Stimulated activated naive CD4-positive, alpha-beta T cell (primary cell): ENCODE measurements at regions not wholly inside any gene's neighbourhood (a gene's known extent, or its start where the extent isn't known, plus 50 kb on each side); places are given as distances from the start of the nearest gene placed in this dataset.
"Not testable (repeated sequence)": the region's sequence is repeated elsewhere in the genome, so short reads cannot be mapped to it uniquely, and the experiment has no call there.

ENCODE experiments used
- DNase-seq, 6 experiments: peaks; one replicate each; lab custom pipeline; 2025; lab: John Stamatoyannopoulos, UW

DNA sequence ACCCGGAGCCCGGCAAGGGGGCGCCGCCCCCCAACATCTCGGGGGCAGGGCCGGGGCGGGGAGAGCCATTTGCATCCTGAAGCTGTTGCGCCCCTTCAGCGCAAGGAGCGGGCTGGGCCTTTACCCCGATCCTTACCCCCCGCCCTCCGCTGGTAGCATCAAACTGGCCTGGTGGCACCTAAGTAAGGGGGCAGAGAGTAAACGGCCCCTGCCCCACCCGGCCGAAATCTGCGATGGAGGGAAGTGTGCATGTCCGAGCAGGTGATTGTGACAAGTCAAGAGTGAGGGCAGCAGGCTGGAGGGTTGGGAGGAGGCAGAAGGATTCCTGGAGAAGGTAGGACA, 101.2 kb downstream of the ESM1 start:
- no peak for DNase-seq

DNA sequence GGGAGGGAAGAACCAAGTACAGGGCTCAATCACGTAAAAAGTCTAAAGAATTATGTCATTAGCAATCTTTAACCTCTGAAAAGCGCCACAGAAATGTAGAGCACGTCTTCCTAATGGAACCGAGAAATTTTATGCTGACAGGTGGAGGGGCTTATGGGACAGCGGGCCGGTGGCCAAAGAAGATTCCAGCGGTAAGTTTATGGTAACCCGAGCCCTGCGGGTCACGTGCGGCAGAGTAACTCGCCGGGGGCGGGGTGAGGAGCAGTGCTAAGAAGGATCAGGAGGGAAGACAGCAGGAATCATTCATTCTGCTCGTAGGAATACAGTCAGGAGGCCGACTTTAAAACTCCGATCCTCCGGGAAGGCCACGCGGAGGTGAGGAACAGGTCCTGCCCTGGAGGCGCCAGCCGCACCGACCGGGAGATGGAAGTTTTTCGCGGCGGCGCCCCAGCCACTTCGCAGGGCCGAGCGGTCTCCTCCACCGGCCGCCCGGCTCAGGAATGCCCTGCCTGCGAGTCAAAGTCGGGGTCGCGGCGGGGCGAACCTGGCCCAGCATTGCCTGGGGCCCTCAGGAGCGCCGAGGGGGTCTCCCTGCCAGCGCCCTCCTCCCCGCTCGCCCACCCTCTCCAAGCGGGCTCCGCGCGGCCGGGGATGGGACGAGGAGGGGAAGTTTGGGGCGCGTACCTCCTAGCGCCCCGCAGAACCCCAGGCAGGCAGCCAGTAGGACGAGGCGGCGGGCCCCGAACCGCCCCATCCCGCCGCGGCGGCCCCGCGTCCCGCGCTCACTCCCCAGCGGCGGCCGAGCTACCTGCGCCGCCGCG, 101.8 kb downstream of the ESM1 start:
- DNase-seq, result peak in 2 of 6 experiments; percentile 6 to 9

DNA sequence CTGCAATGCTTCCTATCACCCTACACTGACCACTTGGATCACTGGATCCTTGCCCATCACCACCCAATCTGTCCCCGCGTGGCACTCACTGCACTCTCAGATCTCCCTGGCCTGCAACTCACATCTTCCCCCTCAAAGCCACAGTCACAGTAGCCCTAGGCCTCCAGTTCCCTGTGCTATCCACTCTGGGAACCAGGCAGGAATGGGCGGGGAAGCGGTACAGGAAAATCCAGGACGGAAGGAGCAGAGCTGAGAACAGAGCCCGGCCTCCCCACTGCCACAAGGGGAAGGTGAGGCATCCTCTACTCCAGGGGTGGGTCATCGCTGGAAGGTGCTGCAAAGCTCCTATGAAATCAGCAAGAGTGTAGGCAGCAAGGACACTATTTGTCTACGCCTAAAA, 102.6 kb downstream of the ESM1 start:
- DNase-seq, result no peak

DNA sequence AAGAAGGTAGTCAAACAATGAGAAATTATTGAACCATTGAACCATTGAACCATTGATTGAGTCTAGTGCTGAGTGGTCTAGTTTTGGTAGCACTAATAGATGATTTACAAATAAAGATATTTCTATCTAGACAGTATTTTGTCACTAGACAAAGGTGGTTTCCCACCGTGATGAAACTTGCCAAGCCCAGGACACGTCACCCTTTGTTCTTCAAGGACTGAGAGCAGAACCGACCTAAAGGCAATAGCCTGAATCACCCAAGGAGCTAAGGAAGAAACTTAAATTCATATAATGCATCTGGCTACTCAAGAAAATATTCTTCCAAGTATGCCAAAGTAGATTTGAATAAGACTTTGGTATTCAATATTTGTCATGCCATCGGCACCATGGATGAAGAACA, 103.3 kb downstream of the ESM1 start:
- no peak for DNase-seq

DNA sequence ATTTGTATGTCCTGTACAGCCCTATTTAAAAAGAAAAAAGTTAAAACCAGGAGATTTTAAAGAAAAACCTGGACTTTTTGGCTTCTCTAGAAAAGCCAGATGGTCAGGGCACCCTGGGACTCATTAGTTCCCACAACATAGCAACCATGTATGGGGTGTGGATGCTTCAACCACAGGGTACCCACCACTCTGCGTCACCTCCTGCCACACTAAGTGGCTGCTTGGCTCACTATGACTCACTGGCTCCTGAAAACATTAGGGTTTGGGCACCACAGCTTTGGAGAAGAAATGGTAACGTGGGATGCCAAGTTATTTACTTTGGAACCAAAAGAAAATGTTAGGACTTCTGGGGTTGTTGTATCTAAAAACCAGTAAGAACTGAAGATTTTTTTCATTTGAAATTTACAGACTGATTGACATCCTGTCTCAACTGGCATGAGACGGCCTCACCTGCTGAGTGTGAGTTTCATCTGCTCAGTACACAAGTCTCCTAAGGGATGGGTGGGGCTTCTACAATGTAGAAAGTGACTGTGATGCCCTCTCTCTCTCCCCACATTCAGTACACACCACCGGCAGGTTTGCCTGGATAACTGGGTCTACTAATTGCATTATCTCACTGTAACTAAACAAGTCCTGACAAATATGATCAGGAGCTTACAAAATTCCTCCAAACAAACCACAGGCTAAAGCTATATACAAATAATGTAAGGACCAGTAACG, 103.9 kb downstream of the ESM1 start:
- DNase-seq, result no peak

DNA sequence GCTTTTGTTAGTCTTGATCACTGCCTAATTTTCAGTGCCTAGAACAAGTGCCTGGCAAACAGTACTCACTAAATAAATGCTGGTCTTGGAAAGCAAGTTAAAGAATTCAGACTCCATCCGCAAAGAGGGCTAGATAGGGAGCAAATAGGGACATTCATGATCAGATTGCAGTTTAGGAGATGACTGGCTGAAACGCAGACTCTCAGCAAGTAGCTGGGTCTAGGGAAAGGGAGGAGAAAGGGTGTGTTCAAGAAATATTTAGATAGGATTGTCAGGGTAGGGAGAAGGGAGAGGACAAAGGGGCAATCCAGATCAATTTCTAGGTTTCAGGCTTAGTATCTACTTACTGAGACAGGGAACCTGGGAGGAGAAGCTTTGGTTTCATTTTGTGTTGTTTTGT, 108.4 kb downstream of the ESM1 start:
- DNase-seq, result no peak

DNA sequence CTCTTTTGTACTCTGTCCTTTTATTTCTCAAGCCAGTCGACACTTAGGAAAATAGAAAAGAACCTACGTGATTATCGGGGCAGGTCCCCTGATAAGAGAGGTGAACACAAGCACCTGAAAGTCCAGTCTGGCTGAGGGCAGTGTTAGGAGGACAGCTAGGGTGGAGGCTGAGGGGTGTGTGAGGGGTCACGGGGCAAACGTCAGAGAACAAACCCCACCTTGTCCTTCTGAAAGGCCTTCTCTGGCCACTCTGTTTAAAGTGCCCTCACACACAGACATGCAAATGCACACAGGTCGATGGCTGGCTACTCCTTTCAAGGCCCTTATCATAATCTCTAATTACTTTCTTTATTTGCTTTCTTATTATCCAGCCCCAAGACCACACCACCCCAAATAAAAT, 108.8 kb downstream of the ESM1 start:
- no peak for DNase-seq

DNA sequence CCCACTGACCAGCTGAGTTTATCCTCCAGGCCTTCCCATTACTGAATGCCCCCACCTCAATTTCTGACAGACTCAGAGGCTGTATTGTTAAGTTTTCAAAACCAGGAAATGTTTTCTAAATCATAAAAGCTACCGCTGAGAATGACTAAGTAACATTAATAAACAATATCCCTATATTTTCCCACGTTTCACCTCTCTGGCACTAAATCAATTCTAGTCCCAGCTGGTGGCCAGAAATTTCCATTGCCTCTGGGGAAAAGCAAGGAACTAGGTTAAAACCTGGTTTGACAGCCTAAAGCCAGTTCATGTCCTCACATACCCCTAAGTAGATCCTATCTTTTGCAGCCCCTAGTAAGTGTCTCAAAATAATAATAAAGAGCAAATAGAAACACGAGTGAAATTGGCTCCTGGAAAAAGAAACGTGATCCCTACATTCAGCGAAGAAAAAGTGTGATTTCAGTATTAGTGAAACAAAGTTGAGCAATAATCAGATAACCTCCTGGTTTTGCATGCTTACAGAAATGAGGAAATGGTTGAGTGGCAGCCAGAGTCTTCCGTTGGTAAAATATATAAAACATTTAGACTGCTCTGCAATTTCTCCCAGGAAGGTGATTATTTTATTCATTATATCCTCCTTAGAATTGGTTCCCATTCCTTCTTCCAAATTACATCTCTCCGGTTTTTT, 110.9 kb downstream of the ESM1 start:
- DNase-seq, result no peak

DNA sequence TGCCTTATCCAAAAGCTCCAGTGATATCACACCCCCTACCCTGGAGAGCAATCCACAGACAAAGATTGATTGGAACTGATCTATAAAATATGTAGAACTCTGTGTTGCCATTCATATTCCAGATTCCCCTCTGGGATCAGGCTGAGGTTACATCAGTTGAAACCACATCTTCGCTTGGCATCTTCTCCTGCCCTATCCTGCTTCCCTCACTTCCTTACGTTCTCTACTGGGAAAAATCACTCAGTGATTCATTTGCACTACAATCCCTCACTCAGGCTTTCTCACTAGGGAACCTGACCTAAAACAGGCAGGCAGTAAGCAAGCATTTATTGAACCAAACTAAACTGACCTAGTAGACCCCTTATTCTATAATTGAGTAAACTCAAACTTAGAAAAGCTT, 111.7 kb downstream of the ESM1 start:
- no peak for DNase-seq

DNA sequence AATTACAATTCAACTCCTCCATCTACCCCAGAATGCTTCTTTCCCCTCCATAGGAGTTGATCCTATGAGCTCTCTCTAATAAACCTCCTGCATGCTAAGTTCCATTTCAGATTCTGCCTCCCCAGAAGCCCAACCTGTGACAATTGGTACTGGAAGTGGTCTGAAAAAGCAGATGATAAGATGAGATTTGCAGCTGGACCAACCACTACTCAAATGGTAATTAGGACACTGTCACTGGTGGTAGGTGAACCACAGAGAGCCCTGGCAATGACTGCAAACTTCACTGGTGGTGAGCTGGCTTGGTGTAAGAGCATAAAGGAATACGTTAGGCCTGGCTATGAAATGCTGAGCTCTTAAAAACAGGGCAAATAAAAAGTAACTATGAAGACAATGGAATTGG, 112.6 kb downstream of the ESM1 start:
- no peak for DNase-seq

DNA sequence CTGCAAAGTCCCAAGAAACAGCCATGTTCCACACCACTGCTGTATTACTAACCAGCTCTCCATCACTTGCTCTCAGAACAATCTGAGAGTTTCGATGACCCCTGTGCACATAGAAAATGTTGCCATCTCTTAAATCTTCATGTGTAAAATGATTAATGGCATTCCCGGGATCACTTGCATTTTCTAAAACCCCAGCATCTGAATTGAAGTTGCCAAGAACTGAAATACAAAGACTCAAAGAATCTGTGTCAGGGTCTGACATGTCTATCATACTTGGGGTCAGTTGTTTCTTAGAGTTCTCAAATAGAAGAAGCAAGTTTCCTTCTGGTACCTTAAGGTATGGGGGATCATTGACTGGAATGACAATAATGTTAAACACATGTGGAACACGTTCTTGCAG, 115.1 kb downstream of the ESM1 start:
- DNase-seq, result no peak

DNA sequence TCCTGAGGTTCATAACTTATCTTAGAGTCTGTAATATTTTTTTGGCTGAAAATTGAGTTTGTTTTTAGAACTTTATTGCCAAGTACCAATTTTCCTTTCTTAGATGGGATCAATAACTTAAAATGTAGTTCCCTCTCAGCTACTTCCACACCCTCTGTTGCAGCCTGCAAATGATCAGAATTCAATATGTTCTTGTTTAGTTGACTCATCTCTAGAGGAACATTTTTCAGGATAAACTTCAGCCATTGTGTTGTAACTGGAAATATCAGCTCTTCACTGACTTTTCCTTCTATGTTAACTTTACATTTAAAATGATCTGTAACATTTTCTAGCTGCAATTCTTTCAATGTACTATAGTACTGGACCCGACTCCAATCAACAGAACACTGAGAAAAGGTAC, 115.7 kb downstream of the ESM1 start:
- DNase-seq, result no peak

DNA sequence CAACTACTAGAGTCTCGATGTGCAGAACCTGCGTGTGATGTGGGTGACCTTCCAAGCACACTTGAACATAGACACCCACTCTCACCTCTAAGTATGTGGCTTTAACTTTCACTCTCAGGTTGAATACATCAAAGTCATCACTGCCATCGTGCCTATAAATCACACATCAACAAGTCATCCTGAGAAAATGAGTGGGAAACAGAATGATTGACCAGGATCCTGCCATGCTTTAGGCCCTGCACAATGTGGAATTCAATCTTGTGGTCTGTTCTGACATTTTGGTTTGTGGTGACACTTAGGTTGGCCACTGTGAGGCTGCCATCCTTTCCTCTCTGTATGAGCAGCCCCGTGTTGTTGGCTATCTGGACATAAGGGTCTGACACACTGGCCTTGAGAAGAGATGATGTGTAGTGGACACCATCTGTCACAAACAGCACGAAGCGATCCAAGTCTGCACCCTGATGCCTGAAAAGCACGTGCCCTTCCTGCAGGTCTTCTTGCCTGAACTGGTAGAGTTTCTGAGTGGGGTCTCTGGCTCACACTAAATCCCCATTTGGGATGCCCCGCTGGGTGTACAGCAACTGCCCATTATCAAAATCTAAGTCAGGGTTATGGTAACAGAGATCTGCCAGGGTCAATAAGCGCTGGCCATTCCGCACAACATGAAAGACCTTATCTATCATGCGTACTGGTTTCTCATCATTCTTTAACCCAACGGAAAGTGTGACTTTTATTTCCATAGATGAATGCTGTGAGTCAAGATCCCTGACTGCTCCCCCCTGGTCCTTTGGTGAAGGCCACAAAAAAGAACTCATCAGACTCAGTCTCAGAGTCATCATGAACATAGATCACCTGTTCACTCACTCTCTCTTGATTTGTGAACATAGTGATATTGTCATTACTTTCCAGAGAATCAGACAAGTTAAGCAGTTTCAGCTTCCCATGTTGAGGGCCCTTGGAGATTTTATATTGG, 116.6 kb downstream of the ESM1 start:
- no peak for DNase-seq

DNA sequence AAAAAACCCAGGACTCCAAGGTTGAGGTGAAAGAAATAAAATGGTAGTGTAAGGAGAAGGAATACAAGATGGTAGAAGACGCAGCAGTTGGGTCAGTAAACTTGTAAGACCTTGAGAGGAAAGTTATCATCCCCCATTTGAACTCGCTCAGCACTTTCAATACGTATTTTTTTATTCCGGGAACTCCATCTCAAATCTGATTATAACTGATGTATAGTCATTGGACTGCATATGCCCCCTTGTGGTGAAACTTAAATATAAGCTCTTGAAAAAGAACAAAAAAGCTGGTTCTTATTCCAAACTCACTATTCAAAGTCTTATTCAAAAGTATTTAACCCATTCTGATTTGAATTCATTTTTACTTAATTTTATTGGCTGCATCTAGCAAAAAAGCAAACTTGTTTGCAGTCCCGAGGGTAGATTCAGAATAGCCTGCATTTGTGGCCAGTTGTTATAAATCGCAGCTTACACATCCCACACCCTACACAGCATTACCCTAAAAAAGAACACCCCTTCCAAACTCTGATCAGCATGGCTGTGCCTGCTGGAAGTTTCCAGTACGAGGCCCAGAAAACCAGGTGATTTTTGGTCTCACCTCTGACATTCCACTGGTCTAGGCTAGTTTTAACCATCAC, 118.0 kb downstream of the ESM1 start:
- DNase-seq, result peak in 3 of 6 experiments; percentile 40 to 71 (median 67)

DNA sequence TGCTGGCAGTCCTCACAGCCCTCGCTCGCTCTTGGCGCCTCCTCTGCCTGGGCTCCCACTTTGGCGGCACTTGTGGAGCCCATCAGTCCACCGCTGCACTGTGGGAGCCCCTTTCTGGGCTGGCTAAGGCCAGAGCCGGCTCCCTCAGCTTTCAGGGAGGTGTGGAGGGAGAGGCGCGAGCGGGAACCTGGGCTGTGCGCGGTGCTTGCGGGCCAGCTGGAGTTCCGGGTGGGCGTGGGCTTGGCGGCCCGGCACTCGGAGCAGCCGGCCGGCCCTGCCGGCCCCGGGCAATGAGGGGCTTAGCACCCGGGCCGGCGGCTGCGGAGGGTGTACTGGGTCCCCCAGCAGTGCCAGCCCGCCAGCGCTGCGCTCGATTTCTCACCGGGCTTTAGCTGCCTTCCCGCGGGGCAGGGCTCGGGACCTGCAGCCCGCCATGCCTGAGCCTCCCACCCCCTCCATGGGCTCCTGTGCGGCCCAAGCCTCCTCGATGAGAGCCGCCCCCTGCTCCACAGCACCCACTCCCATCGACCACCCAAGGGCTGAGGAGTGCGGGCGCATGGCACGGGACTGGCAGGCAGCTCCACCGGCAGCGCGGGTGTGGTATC, 120.4 kb downstream of the ESM1 start:
- DNase-seq, result not testable (repeated sequence)

DNA sequence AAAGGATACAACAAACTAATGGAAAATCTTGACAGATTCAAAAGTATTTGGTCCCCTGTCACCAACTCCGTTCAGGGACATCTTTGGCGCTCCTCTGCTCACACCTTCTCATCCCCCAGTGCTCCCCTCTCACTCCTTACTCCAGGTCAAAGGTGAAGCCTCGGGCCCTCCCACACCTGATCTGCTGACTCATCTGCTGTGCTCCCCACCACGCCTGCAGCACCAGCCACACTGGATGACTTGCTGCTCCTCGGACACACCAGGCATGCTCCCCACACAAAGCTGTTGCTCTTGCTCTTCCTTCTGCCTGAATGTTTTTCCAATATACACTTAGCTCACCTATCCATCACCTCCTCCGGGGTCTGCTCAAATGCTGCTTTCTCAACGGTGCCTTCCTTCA, 123.4 kb downstream of the ESM1 start:
- DNase-seq, result no peak

DNA sequence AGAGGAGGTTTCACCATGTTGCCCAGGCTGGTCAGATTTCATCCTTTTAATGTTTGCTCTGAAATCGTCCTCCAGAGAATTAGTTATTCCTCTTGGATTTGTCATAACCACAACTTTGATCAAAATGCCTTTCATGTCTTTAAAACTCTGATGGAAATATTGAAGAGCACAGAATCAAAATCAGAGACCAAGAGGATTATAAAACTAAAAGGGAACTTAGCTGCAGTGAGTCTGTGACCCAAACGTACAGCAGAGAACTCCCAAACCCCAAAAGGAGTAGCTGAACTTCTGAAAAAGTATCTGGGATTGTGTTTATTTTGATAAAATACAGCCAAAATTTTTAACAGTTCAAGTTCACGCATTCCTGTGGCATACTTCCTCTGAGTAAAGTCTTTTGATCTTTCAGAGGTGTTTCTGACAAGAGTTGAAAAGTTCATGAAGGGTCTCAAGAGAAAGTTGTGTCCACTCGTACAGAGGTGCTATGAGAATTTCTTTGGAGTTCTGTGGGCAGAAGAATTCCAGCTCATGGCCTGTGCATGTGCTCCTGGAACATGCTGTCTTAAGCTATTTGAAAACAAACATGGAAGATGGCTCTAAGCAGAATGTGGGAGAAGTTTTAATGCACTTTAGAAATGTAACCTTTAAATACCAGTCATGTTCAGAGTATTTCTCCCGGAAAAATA, 124.0 kb downstream of the ESM1 start:
- DNase-seq, result no peak

DNA sequence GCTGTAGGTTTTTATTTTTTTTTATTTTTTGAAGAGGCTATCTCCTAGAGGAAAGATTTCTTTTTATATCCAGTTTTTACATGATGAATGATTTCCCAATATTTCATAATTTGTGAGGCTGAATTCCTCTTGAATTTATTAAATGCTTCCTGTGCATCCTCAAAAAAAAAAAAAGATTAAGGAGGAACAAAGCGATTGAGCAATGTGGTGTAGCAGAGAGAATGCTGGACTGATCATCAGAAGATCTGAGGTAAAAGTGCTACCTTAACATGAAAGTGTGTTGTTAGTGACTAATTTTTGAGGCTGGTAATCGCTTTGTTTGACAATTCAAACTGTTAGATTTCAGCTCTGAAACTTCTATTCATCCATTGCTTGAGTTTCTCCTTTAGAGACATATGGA, 125.1 kb downstream of the ESM1 start:
- no peak for DNase-seq

DNA sequence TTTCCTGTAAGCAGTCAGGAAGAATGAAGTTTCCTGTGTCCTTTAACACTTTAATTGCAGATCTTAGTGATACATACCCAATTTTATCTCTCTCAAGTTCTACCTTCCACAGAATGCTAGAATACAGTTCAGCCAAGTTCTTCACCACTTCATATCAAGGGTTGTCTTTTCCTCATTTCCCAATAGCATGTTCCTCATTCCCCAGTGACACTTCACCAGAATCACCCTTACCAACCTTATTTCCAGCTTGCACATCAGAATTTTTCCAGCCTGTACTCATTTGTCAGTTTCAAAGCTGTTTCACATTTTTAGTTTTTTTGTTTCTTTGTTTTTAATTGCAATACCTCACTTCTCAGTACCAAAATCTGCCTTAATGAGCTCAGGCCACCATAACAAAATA, 126.1 kb downstream of the ESM1 start:
- DNase-seq, result no peak

DNA sequence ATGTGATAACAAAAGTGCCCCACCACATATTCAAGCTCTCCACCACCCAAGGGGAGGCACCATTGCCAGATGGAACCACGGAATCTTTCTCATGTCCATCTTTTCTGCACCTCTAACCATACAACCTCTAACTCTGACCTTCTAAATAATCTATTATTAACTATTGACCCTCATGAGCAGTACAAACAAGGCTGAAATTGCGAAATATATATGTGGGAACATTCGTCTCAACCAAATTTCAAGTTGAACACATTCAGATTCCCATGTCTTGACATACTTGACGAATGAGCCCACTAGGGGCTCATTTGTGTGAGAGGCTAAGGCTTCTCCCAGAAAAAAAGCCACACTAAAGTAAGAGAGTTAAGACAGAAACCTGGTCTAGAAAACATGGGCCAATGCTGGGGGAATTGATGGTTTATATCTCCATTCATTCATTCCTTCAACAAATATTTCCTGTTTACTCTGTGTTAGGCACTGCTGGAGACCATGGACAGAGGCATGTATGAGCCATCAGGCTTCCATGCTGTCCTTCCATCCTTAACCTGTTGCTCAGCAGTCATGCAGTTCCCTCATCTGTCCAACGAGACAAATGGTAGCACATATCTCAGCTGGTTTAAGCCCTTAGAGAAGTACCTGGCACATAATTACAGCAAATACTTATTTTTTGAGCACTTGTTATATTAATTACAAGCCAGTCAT, 130.4 kb downstream of the ESM1 start:
- DNase-seq, result no peak
